ENCODE measurements at regions not wholly inside any gene's neighbourhood (a gene's known extent, or its start where the extent isn't known, plus 50 kb on each side); places are given as distances from the start of the nearest gene placed in this dataset.

DNA sequence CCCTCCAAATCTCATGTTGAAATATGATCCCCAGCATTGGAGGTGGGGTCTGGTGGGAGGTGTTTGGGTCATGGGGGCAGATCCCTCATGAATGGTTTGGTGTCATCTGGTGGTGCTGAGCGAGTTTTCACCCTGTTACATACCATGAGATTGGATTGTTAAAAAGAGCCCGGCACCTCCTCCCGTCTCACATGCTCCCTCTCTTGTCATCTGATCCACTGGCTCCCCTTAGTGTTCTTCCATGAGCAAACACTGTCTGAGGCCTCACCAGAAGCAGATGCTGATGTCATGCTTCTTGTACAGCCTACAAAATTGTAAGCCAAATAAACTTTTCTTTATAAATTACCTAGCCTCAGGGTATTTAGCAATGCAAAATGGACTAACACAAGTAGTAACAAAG, 405.0 kb upstream of the SLC39A10 start:
- FAIRE-seq (no peak), DNase-seq (ENCODE audit: low read depth in 1 of 2, low spot score in 2 of 2) (peak; percentile 33 to 45)
- Histone ChIP-seq H4K5ac (ENCODE audit: insufficient read length, low read depth, low read length) (no peak overlapping the region), H4K8ac (ENCODE audit: extremely low read depth, insufficient read depth, low read length) (no peak overlapping the region), H3K79me1 (ENCODE audit: low read depth, low read length) (no peaks in the 10 kb centered on the region), H2BK5ac (ENCODE audit: low read depth, low read length) (no peak overlapping the region), H3K4me1 (replicated peaks in 1 of 4; ENCODE audit: control insufficient read depth in 3 of 4, insufficient read depth in 4 of 4, low read length in 3 of 4) (0 out of 7 replicates have a peak, but pooled peaks cover 0 to 2% (median 0%) of the 10 kb centered on the region in 4 experiments), H2BK20ac (ENCODE audit: low read length) (no peak overlapping the region), H2BK120ac (replicated peaks; ENCODE audit: low read depth, low read length) (no peak overlapping the region), H3K4ac (replicated peaks; ENCODE audit: insufficient read length, low read depth, low read length) (no peak overlapping the region), H3K56ac (replicated peaks; ENCODE audit: insufficient read length, low read depth, low read length) (no peak overlapping the region), H3K9me3 (ENCODE audit: insufficient read depth in 2 of 2, low read depth in 1 of 2, low read length in 1 of 2) (no peaks in the 10 kb centered on the region), H3K4me3 (ENCODE audit: extremely low read depth in 1 of 4, insufficient read depth in 2 of 4, low read depth in 3 of 4, low read length in 4 of 4) (no peak overlapping the region), H3K79me2 (ENCODE audit: control insufficient read depth in 1 of 2, insufficient read depth in 2 of 2, low read length in 2 of 2) (no peaks in the 10 kb centered on the region), H2AFZ (ENCODE audit: low read length) (no peak overlapping the region), H2BK15ac (ENCODE audit: low read length) (no peak overlapping the region), H3K27ac (ENCODE audit: low read depth, low read length) (no peak overlapping the region), H3K23ac (ENCODE audit: insufficient read length) (no peak overlapping the region), H4K20me1 (replicated peaks in 1 of 2; ENCODE audit: control insufficient read depth in 1 of 2, insufficient read depth in 2 of 2, low read length in 2 of 2) (no peaks in the 10 kb centered on the region), H3K9ac (replicated peaks in 1 of 4; ENCODE audit: extremely low read depth in 1 of 4, low read depth in 3 of 4, low read length in 3 of 4) (no peak overlapping the region), H3K18ac (ENCODE audit: extremely low read depth, low read length) (no peak overlapping the region), H4K91ac (replicated peaks; ENCODE audit: insufficient read length, low read length) (no peak overlapping the region), H3K4me2 (ENCODE audit: insufficient read depth in 1 of 2, low read depth in 2 of 2, low read length in 2 of 2) (no peak overlapping the region), H3K23me2 (ENCODE audit: low read depth, low read length) (no peaks in the 10 kb centered on the region), H3K27me3 (replicated peaks in 1 of 4; ENCODE audit: control insufficient read depth in 3 of 4, extremely low read depth in 1 of 4, insufficient read depth in 3 of 4, low read length in 3 of 4) (no peaks in the 10 kb centered on the region), H2BK12ac (ENCODE audit: low read depth, low read length) (no peak overlapping the region), H2AK5ac (ENCODE audit: low read depth, low read length) (no peak overlapping the region), H3K36me3 (ENCODE audit: control insufficient read depth in 2 of 4, insufficient read depth in 4 of 4, low read length in 3 of 4) (no peaks in the 10 kb centered on the region), H3K14ac (ENCODE audit: insufficient read length) (no peak overlapping the region)
- CTCF ChIA-PET (ENCODE audit: partially characterized antibody), result no interaction called here
- POLR2A ChIA-PET (ENCODE audit: partially characterized antibody), result interaction anchor here (0.7 kb wide), 1 partner anchor 18 kb away, joined by 3 read pairs; no protein-coding TSS in a partner anchor
- 60% methylated on average over 3 of the region's 3 CpGs; no CpG with 5 or more reads in 1 of the 2 experiments for WGBS, 2 experiments (ENCODE audit: extremely low coverage in 1 of 2, insufficient coverage in 1 of 2, insufficient read length in 1 of 2, insufficient replicate concordance in 2 of 2, low coverage in 1 of 2, low lambda C conversion rate in 2 of 2, missing lambda C conversion rate in 1 of 2)
- TF ChIP-seq ATF2 (IDR thresholded peaks at IDR 0.05; ENCODE audit: low read length) (no peak), PHF8 (conservative IDR thresholded peaks at IDR 0.05; ENCODE audit: low read depth, low read length) (no peak), TAF7 (optimal IDR thresholded peaks at IDR 0.05; ENCODE audit: borderline replicate concordance, low read depth, low read length) (no peak), CREB1 (IDR thresholded peaks at IDR 0.05) (no peak), SIX5 (IDR thresholded peaks at IDR 0.05; ENCODE audit: low read depth, low read length) (no peak), TAF1 (IDR thresholded peaks at IDR 0.05; ENCODE audit: low read depth, low read length) (no peak), MAFK (IDR thresholded peaks at IDR 0.05; ENCODE audit: low read depth, low read length) (no peak), CTBP2 (IDR thresholded peaks at IDR 0.05; ENCODE audit: borderline replicate concordance, insufficient read depth, insufficient read length, low read length) (no peak)
- TF ChIP-seq, protein P1, sequence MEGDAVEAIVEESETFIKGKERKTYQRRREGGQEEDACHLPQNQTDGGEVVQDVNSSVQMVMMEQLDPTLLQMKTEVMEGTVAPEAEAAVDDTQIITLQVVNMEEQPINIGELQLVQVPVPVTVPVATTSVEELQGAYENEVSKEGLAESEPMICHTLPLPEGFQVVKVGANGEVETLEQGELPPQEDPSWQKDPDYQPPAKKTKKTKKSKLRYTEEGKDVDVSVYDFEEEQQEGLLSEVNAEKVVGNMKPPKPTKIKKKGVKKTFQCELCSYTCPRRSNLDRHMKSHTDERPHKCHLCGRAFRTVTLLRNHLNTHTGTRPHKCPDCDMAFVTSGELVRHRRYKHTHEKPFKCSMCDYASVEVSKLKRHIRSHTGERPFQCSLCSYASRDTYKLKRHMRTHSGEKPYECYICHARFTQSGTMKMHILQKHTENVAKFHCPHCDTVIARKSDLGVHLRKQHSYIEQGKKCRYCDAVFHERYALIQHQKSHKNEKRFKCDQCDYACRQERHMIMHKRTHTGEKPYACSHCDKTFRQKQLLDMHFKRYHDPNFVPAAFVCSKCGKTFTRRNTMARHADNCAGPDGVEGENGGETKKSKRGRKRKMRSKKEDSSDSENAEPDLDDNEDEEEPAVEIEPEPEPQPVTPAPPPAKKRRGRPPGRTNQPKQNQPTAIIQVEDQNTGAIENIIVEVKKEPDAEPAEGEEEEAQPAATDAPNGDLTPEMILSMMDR (IDR thresholded peaks at IDR 0.05; ENCODE audit: control extremely low read depth in 1 of 3, insufficient read depth in 1 of 3, low read depth in 1 of 3, low read length in 3 of 3), result peak; percentile 18 to 47 (median 43)
